ENCODE measurements at regions not wholly inside any gene's neighbourhood (a gene's known extent, or its start where the extent isn't known, plus 50 kb on each side); places are given as distances from the start of the nearest gene placed in this dataset.

GRCh38 chr5:165161204-165161603 is 1655.8 kb downstream of the MAT2B start:
- no peaks in the 10 kb centered on the region for H3K36me3 Mint-ChIP-seq
- peak; percentile 45 for DNase-seq (ENCODE audit: low spot score)
- no peaks in the 10 kb centered on the region for H3K4me1 Mint-ChIP-seq
- H3K9me3 Mint-ChIP-seq: peaks cover 3% of the 10 kb centered on the region
- no peak overlapping the region for H3K4me3 Mint-ChIP-seq
- H3K27ac Mint-ChIP-seq: no peak overlapping the region
- ChIA-PET POLR2A (no interaction called here), CTCF (no interaction called here)
- H3K27me3 Mint-ChIP-seq (ENCODE audit: low read depth): no peaks in the 10 kb centered on the region
- ATAC-seq: peak; percentile 92
- no peak for TF ChIP-seq ZNF263 (CRISPR knock-in tag; IDR thresholded peaks at IDR 0.05; ENCODE audit: low read depth)
- TF ChIP-seq CTCF (IDR thresholded peaks at IDR 0.05): peak; percentile 43; the same call in 1 of the 2 replicates
- no peak for TF ChIP-seq ZSCAN18 (CRISPR knock-in tag; IDR thresholded peaks at IDR 0.05)

GRCh38 chr5:165163861-165164260 is 1658.4 kb downstream of the MAT2B start:
- Mint-ChIP-seq H3K9me3 (peaks cover 3% of the 10 kb centered on the region), H3K4me3 (no peak overlapping the region), H3K36me3 (no peaks in the 10 kb centered on the region), H3K4me1 (no peaks in the 10 kb centered on the region), H3K27me3 (ENCODE audit: low read depth) (no peaks in the 10 kb centered on the region), H3K27ac (no peak overlapping the region)
- TF ChIP-seq EMX1 (CRISPR knock-in tag; IDR thresholded peaks at IDR 0.05) (no peak), TP53 (CRISPR knock-in tag; IDR thresholded peaks at IDR 0.05) (no peak), ZNF317 (CRISPR knock-in tag; IDR thresholded peaks at IDR 0.05; ENCODE audit: borderline replicate concordance, low read depth) (no peak), RELA (CRISPR knock-in tag; IDR thresholded peaks at IDR 0.05; ENCODE audit: borderline replicate concordance) (no peak), ZNF263 (CRISPR knock-in tag; IDR thresholded peaks at IDR 0.05; ENCODE audit: low read depth) (no peak), HMGA2 (CRISPR knock-in tag; IDR thresholded peaks at IDR 0.05) (no peak), GTF2I (CRISPR knock-in tag; conservative IDR thresholded peaks at IDR 0.05) (no peak), NFATC4 (CRISPR knock-in tag; IDR thresholded peaks at IDR 0.05) (no peak), CTCF (IDR thresholded peaks at IDR 0.05) (no peak), MXD4 (CRISPR knock-in tag; IDR thresholded peaks at IDR 0.05; ENCODE audit: borderline replicate concordance) (no peak)
- ChIA-PET CTCF (no interaction called here), POLR2A (no interaction called here)
- ATAC-seq (no peak), DNase-seq (ENCODE audit: low spot score) (no peak)

- CTCF ChIA-PET: no interaction called here
- Mint-ChIP-seq H3K27me3 (ENCODE audit: low read depth) (no peaks in the 10 kb centered on the region), H3K27ac (no peak overlapping the region), H3K9me3 (peaks cover 7% of the 10 kb centered on the region), H3K36me3 (no peaks in the 10 kb centered on the region), H3K4me3 (no peak overlapping the region), H3K4me1 (peaks cover 9% of the 10 kb centered on the region)
- ATAC-seq (no peak), DNase-seq (ENCODE audit: low spot score) (no peak)
- POLR2A ChIA-PET: no interaction called here
- TF ChIP-seq RORB (CRISPR knock-in tag; IDR thresholded peaks at IDR 0.05) (no peak), JUN (CRISPR knock-in tag; IDR thresholded peaks at IDR 0.05) (no peak), NFE2L1 (CRISPR knock-in tag; IDR thresholded peaks at IDR 0.05) (no peak), AFF4 (CRISPR knock-in tag; IDR thresholded peaks at IDR 0.05; ENCODE audit: borderline replicate concordance) (no peak), E2F1 (CRISPR knock-in tag; IDR thresholded peaks at IDR 0.05) (no peak), ATF2 (CRISPR knock-in tag; IDR thresholded peaks at IDR 0.05; ENCODE audit: borderline replicate concordance, low read depth) (no peak), ZNF121 (CRISPR knock-in tag; IDR thresholded peaks at IDR 0.05) (no peak), PRRX2 (CRISPR knock-in tag; IDR thresholded peaks at IDR 0.05) (no peak), EMX1 (CRISPR knock-in tag; IDR thresholded peaks at IDR 0.05) (no peak), E2F4 (CRISPR knock-in tag; IDR thresholded peaks at IDR 0.05; ENCODE audit: borderline replicate concordance, low read depth) (no peak)
Observed at GRCh38 chr5:165173651-165174050, 1668.2 kb downstream of the MAT2B start.
